GM18867 (cell line): ENCODE measurements at regions not wholly inside any gene's neighbourhood (a gene's known extent, or its start where the extent isn't known, plus 50 kb on each side); places are given as distances from the start of the nearest gene placed in this dataset.

ENCODE experiments used
- ATAC-seq: cut with Tn5 transposase; IDR thresholded peaks from one replicate; pipeline ENCODE4 v1.9.1; 2021; ENCODE audit warnings: mild to moderate bottlenecking, moderate library complexity; ENCODE audit not compliant: unreplicated experiment

- ATAC-seq: no peak
These were observed 69.7 kb upstream of the SPAG17 start for GRCh38 chr1:118254491-118255425.

DNA sequence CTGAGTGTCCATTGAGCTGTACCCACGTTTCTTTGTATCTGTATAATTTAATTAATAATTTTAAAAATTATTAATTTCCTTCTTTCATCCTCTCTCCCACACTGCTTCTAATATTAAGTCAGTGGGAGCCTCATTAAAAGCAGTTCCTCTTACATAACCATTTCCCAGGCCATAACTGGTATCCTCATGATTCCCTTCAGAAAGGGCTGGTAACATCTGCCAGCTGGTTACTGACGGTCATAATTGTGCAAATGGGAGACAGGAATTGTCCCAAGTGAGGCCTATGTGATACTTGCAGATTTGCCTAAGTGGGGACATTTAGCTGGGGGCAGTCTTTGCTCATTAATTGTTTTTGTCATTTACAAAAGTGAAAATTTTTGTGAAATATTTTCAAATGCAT lies 69.0 kb upstream of the SPAG17 start:
- ATAC-seq: no peak

DNA sequence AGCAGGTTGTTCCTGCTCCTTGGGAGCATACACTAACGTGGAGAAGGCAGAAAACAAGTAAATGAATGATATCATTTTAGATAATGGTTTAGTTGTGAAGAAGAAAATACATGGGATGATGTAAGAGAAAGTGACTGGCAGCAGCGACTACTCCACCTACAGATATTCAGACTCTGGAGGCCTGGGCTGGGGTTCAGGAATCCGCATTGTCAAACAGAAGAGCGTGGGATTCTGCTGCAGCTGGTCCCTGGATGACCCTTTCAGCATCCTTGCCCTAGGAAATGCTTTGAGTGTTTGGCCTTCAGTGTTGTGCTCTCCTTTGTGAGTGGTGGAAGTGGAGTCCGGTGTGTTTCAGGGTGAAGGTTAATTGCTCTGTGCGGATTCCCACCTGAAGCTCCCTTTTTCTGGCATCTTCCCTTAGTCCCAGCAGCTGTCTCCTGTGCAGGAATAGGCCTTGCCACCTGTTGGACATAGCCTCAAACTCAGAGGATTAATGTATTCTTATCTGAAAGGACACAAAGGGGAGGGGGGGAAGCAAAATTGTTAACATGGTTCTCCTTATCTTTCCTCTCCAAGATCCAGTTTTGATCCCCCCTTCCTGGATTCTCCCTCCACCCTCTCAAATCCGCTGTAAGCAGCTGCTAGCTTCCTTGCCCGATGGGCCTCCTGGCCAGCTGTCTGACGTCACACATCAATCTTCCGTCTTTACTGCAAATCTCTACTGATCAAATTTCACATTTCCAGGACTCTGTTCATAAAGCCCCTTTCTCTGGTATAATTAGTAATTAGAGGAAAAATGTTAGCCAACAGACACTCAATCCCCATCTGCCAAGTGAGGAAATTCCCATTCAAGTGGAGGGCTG lies 68.3 kb upstream of the SPAG17 start:
- no peak for ATAC-seq

DNA sequence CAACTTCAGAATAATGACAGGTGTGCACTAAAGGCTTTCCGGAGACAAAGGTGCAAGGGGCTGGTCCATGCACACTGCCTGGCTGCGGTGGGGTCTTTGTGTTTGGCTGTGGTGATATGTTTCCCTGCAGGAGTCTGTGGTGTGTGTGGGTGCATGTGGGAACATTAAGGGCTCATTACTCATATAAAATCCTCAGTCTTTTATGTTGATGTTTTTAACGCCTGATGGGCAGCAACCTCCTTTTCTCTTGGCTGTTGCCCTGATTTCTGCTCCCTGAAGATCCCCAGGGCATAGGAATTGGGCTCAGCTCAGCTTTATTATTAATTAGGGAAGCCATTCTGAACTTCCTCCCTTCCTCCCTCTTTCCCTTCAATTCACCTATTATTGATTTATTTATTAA lies 67.6 kb upstream of the SPAG17 start:
- no peak for ATAC-seq

GRCh38 chr1:118250232-118250631 lies 65.2 kb upstream of the SPAG17 start:
- ATAC-seq: no peak

DNA sequence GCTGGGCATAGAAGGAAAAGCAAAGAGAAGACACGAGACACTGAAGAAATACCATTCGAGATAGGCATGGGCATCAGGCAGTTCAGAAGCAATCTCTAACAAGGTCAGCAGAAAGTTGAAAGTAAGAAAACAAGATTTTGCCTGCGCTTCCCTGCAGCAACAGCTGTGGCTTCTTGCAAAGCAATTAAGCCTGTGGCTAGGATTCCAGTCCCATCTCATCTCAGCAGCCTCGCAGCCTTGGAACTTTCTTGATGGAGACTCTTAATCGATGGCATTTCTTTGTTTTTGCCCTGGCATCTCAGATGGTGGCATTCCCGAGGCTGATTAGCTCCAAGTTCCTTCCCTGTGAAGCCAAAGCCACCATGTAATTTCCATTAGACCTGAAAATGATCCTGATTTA lies 64.6 kb upstream of the SPAG17 start:
- ATAC-seq: no peak

GRCh38 chr1:118247593-118247992 lies 62.6 kb upstream of the SPAG17 start:
- no peak for ATAC-seq

DNA sequence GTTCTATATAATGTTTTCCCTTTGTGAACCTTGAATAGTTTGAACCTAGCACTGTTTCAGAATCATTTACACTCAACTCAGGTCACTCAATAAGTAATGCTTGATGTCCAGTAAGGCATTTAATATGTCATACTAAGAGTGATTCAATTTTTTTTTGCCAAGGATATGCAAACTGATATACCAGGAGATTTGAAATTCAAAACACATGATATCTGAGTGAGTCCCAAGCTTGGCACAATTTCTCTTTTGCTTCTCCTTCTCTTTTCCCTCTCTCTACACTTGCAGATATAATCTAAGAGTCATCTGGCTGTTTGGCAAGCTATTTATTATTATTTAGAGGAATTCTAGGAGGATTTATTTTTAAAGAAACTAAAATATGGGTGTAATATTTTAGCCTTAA lies 61.6 kb upstream of the SPAG17 start:
- ATAC-seq: no peak

GRCh38 chr1:118244194-118244593 lies 59.2 kb upstream of the SPAG17 start:
- no peak for ATAC-seq

DNA sequence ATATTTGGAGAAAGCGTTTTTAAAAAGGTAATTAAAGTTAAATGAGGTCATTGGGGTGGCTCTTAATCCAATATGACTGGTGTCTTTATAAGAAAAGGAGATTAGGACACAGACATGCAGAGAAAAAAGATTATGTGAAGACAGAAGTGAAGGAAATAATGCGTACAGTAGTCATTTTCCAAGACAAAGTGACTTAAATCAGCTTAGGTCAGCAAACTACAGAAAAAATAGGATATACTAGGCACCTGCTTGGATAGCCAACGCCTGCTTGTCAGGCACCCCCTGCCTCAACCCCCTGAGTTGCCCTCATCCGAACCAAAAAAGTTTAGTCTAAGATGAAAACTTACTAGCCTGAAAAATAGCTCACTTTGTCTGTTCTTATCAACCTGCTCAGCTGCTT lies 58.2 kb upstream of the SPAG17 start:
- ATAC-seq: no peak
